SK-N-SH (cell line): ENCODE measurements at regions not wholly inside any gene's neighbourhood (a gene's known extent, or its start where the extent isn't known, plus 50 kb on each side); places are given as distances from the start of the nearest gene placed in this dataset.

Experiments
- CTCF ChIA-PET: fragments of 300-600, 350-600 bp; formaldehyde crosslinking; extraction: SDS; loops from one replicate; lab custom pipeline; 2021; lab: Yijun Ruan, JAX
- POLR2A ChIA-PET: fragments of 350-600 bp; sonication (Branson Sonifier 250); formaldehyde crosslinking; extraction: SDS; loops from one replicate; lab custom pipeline; 2020; ENCODE audit warnings: antibody characterized with exemption, inconsistent platforms; lab: Yijun Ruan, JAX
- DNase-seq: peaks from one replicate; pipeline ENCODE4 v3.0.0; 2012
- H2AFZ ChIP-seq: fragments of 200-600 bp; sonication (generic); 2 replicates; pipeline ENCODE4 v1.8.1; 2016; ENCODE audit warnings: antibody characterized with exemption, mild to moderate bottlenecking, low read depth
- H3F3A ChIP-seq: fragments of 200-600 bp; sonication (generic); replicated peaks from 2 replicates; pipeline ENCODE3; 2016; ENCODE audit warnings: antibody characterized with exemption, mild to moderate bottlenecking; ENCODE audit not compliant: insufficient read depth
- H3K27ac ChIP-seq, 2 experiments: fragments of 200-500 bp in 1 of 2; fragments of 200-600 bp in 1 of 2; sonication (Bioruptor generic) in 1 of 2; sonication (generic), shearing (Covaris generic) in 1 of 2; 2 replicates each; pipeline versions ENCODE4 v1.5.1 to v1.6.1; 2014 to 2016; ENCODE audit warnings: low read depth in 2 of 2, inconsistent platforms in 1 of 2, low read length in 1 of 2, mild to moderate bottlenecking in 1 of 2, mixed read lengths in 1 of 2
- H3K27me3 ChIP-seq: fragments of 200-600 bp; sonication (generic), shearing (Covaris generic); 2 replicates; pipeline ENCODE4 v1.6.1; 2016; ENCODE audit warnings: mixed run types; ENCODE audit not compliant: insufficient read depth
- H3K36me3 ChIP-seq, 2 experiments: fragments of 200-500 bp in 1 of 2; fragments of 200-600 bp in 1 of 2; sonication (Bioruptor generic) in 1 of 2; sonication (generic) in 1 of 2; replicated peaks in 1 of 2; 2 replicates each; pipeline versions ENCODE3 to v1.5.1; 2014 to 2016; ENCODE audit warnings: low read length in 1 of 2, mild to moderate bottlenecking in 1 of 2; ENCODE audit not compliant: insufficient read depth in 2 of 2, control insufficient read depth in 1 of 2
- H3K4me1 ChIP-seq, 2 experiments: fragments of 200-500 bp in 1 of 2; fragments of 200-600 bp in 1 of 2; sonication (Bioruptor generic) in 1 of 2; sonication (generic), shearing (Covaris generic) in 1 of 2; 2 replicates each; pipeline versions ENCODE4 v1.5.1 to v1.6.1; 2014 to 2016; ENCODE audit warnings: low read depth in 1 of 2, low read length in 1 of 2, mixed run types in 1 of 2; ENCODE audit not compliant: insufficient read depth in 2 of 2, control insufficient read depth in 1 of 2
- H3K4me2 ChIP-seq: fragments of 200-600 bp; sonication (generic), shearing (Covaris generic); 2 replicates; pipeline ENCODE4 v1.6.1; 2017; ENCODE audit warnings: mixed run types
- H3K4me3 ChIP-seq, 2 experiments: fragments of 200-500 bp in 1 of 2; fragments of 200-600 bp in 1 of 2; sonication (Bioruptor generic) in 1 of 2; sonication (generic), shearing (Covaris generic) in 1 of 2; 2 replicates each; pipeline versions ENCODE4 v1.5.1 to v1.8.1; 2014 to 2016; ENCODE audit warnings: low read depth in 2 of 2, inconsistent platforms in 1 of 2, low read length in 1 of 2, mild to moderate bottlenecking in 1 of 2, mixed read lengths in 1 of 2, moderate library complexity in 1 of 2
- H3K79me2 ChIP-seq: fragments of 200-600 bp; sonication (generic); 2 replicates; pipeline ENCODE4 v1.8.1; 2017; ENCODE audit warnings: mild to moderate bottlenecking; ENCODE audit not compliant: insufficient read depth
- H3K9ac ChIP-seq: fragments of 200-600 bp; sonication (generic); 2 replicates; pipeline ENCODE4 v1.6.1; 2017; ENCODE audit warnings: mixed run types
- H3K9me2 ChIP-seq: fragments of 200-600 bp; sonication (generic); 2 replicates; pipeline ENCODE4 v1.6.1; 2017; ENCODE audit warnings: mixed run types
- H3K9me3 ChIP-seq: fragments of 200-600 bp; sonication (generic); 2 replicates; pipeline ENCODE4 v1.6.1; 2017; ENCODE audit warnings: mixed run types, mild to moderate bottlenecking, moderate library complexity
- H4K20me1 ChIP-seq: fragments of 200-600 bp; sonication (generic); 2 replicates; pipeline ENCODE4 v1.6.1; 2017; ENCODE audit warnings: mild to moderate bottlenecking, mixed run types; ENCODE audit not compliant: insufficient read depth
- CTCF ChIP-seq: fragments of 200-600 bp; sonication (generic); IDR thresholded peaks from 2 replicates; pipeline ENCODE4 v1.6.1; 2017; ENCODE audit warnings: antibody characterized with exemption, mild to moderate bottlenecking, moderate library complexity
- EP300 ChIP-seq, 2 experiments: IDR thresholded peaks; 2 replicates each; pipeline versions ENCODE4 v1.4.0 to v1.6.1; 2012; ENCODE audit warnings: borderline replicate concordance in 1 of 2, low read depth in 1 of 2, low read length in 1 of 2
- EZH2phosphoT487 ChIP-seq: fragments of 200-600 bp; sonication (generic); IDR thresholded peaks from 2 replicates; pipeline ENCODE4 v1.6.1; 2017; ENCODE audit warnings: low read depth, mixed run types, mild to moderate bottlenecking, antibody characterized with exemption, moderate library complexity, borderline replicate concordance
- FOXJ3 ChIP-seq: sonication (generic); formaldehyde crosslinking; IDR thresholded peaks from 2 replicates; pipeline ENCODE4 v1.5.1; 2020; ENCODE audit warnings: mild to moderate bottlenecking, missing genetic modification reagents
- FOXM1 ChIP-seq: IDR thresholded peaks from 2 replicates; pipeline ENCODE4 v1.4.0; 2012; ENCODE audit warnings: low read depth, mild to moderate bottlenecking
- GABPA ChIP-seq: IDR thresholded peaks from 2 replicates; pipeline ENCODE4 v1.4.0; 2012; ENCODE audit warnings: low read depth, mild to moderate bottlenecking
- PBX3 ChIP-seq: IDR thresholded peaks from 2 replicates; pipeline ENCODE4; 2012
- POLR2AphosphoS5 ChIP-seq: IDR thresholded peaks from 2 replicates; pipeline ENCODE4 v1.6.1; 2012; ENCODE audit warnings: low read depth, low read length
- RAD21 ChIP-seq: IDR thresholded peaks from 2 replicates; pipeline ENCODE4 v1.6.1; 2012; ENCODE audit warnings: mild to moderate bottlenecking, low read length
- RFX5 ChIP-seq: IDR thresholded peaks from 2 replicates; pipeline ENCODE4 v1.6.1; 2012; ENCODE audit warnings: mild to moderate bottlenecking, improper control_type of control experiment, low read length
- TAF1 ChIP-seq: IDR thresholded peaks from 2 replicates; pipeline ENCODE4 v1.6.1; 2012; ENCODE audit warnings: low read depth, mild to moderate bottlenecking, low read length, moderate library complexity, borderline replicate concordance
- WGBS: methylation state at CpG from one replicate; pipeline ENCODE4 v1.1.6; 2017; ENCODE audit warnings: low lambda C conversion rate; 5-methylcytosine and 5-hydroxymethylcytosine counted together
- TF ChIP-seq, protein P1 (sequence below): IDR thresholded peaks from 2 replicates; pipeline ENCODE4 v1.4.0; 2012; ENCODE audit warnings: low read depth, borderline replicate concordance
- TF ChIP-seq, protein P2 (sequence below): IDR thresholded peaks from 2 replicates; pipeline ENCODE4 v1.4.0; 2012; ENCODE audit warnings: low read depth, borderline replicate concordance
- TF ChIP-seq, protein P3 (sequence below): IDR thresholded peaks from 2 replicates; pipeline ENCODE4 v1.4.0; 2012; ENCODE audit warnings: low read depth

DNA sequence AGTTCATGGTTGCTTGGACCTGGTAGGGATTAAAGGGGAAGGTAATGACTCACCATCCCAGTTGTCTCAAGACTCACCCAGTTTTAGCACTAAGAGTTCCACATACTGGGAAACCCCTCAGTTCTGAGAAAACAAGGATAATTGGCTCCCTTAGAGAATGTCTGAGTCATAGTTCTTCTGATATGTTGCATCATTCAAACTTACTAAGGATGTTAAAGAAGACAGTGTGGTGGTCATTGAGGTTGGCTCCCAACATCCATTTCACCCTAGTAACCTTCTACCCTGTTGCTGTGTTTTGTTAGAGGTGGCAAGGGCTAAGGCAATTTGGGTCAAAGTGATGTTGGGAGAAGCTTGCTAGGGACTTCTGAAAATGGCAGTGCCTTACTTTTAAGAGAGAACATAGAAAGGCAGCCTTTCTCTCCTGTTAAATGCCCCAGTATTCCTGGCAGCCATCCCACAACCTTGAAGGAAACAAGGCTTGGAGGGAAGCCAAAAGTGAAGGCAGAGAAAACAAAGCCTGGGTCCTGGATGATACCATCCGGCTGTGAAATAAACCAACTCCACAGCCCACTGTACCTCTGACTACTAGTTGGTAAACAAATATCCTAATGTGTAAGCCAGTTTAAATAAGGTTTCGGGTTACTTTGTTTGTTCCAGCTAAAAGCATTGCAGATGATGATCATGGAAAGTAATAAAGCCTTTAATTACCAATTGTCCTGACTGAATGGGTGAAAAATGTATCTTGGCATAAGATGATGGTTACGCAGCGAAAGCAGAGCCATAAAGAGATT, 80.4 kb upstream of the ADAMTSL1 start (continued):
- TF ChIP-seq, protein P1, sequence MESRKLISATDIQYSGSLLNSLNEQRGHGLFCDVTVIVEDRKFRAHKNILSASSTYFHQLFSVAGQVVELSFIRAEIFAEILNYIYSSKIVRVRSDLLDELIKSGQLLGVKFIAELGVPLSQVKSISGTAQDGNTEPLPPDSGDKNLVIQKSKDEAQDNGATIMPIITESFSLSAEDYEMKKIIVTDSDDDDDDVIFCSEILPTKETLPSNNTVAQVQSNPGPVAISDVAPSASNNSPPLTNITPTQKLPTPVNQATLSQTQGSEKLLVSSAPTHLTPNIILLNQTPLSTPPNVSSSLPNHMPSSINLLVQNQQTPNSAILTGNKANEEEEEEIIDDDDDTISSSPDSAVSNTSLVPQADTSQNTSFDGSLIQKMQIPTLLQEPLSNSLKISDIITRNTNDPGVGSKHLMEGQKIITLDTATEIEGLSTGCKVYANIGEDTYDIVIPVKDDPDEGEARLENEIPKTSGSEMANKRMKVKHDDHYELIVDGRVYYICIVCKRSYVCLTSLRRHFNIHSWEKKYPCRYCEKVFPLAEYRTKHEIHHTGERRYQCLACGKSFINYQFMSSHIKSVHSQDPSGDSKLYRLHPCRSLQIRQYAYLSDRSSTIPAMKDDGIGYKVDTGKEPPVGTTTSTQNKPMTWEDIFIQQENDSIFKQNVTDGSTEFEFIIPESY: no peak
- TF ChIP-seq CTCF (no peak), EZH2phosphoT487 (no peak), GABPA (no peak)
- TF ChIP-seq, protein P2, sequence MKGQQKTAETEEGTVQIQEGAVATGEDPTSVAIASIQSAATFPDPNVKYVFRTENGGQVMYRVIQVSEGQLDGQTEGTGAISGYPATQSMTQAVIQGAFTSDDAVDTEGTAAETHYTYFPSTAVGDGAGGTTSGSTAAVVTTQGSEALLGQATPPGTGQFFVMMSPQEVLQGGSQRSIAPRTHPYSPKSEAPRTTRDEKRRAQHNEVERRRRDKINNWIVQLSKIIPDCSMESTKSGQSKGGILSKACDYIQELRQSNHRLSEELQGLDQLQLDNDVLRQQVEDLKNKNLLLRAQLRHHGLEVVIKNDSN: no peak

DNA sequence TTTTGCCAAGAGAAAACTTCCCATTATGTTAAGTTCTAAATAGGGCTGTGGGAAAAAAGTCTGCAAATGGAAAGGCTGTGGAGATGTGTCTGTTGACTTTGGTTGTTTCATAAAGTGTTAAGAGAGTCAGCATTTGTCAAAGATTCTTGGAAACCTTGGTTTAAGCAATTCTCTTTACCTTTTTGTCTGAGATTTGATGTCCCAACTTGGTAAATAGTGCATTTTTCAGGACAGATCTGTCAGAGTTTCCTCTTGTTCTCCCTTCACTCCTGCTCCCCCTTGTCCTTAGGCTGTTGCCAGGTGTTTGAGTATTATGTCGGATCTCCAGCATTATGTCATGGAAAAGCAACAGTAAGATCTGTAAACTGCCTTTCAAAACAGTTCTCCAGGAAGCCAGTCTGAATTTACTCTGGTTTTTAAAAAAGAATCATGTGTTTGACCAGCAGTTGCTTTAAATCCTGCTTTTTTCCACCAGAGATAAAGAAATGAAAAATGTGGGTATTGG, 79.1 kb upstream of the ADAMTSL1 start:
- Histone ChIP-seq H3F3A (peaks cover 24% of the 10 kb centered on the region), H4K20me1 (no peaks in the 10 kb centered on the region), H3K9me3 (no peaks in the 10 kb centered on the region), H3K27me3 (no peaks in the 10 kb centered on the region), H3K4me3 (no peak overlapping the region), H3K4me1 (peaks cover 0 to 11% of the 10 kb centered on the region in 2 experiments; a peak in 2 of 4 replicates), H3K9ac (no peak overlapping the region), H3K9me2 (no peaks in the 10 kb centered on the region), H3K4me2 (no peak overlapping the region), H3K36me3 (no peaks in the 10 kb centered on the region), H2AFZ (no peak overlapping the region), H3K79me2 (no peaks in the 10 kb centered on the region), H3K27ac (peak overlapping the region in 1 of 2 experiments; percentile 96; a peak in 1 of 4 replicates)
- ChIA-PET POLR2A (no interaction called here), CTCF (no interaction called here)
- DNase-seq: no peak
- WGBS: 69% methylated on average over 1 of the region's 1 CpG
- TF ChIP-seq PBX3 (no peak), FOXJ3 (no peak), POLR2AphosphoS5 (no peak), CTCF (no peak), EP300 (IDR thresholded peaks at IDR 0.05; ENCODE audit: borderline replicate concordance in 1 of 2, low read depth in 1 of 2, low read length in 1 of 2) (no peak), TAF1 (no peak), RFX5 (no peak), RAD21 (no peak), FOXM1 (no peak), GABPA (no peak)
- TF ChIP-seq, protein P3, sequence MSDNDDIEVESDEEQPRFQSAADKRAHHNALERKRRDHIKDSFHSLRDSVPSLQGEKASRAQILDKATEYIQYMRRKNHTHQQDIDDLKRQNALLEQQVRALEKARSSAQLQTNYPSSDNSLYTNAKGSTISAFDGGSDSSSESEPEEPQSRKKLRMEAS: no peak
- TF ChIP-seq, protein P1: no peak
